Stimulated activated CD4-positive, alpha-beta T cell treated with anti-CD3 and anti-CD28 coated beads, Interleukin-1b, Interleukin-23, amount 100 ng/mL, for 24 hours (primary cell): ENCODE measurements at regions not wholly inside any gene's neighbourhood (a gene's known extent, or its start where the extent isn't known, plus 50 kb on each side); places are given as distances from the start of the nearest gene placed in this dataset.

ENCODE experiments used
- DNase-seq, 4 experiments: peaks; one replicate each; pipeline ENCODE4 v3.0.0-alpha.2; 2020; ENCODE audit warnings: low read depth in 4 of 4, low spot score in 1 of 4

GRCh38 chr15:91712286-91712685 lies 141.2 kb upstream of the SLCO3A1 start:
- no peak for DNase-seq

- no peak for DNase-seq
These were observed 137.0 kb upstream of the SLCO3A1 start for GRCh38 chr15:91716536-91716935.

- DNase-seq: no peak
These were observed 135.7 kb upstream of the SLCO3A1 start for GRCh38 chr15:91717811-91718210.

GRCh38 chr15:91723959-91724358 lies 129.5 kb upstream of the SLCO3A1 start:
- no peak for DNase-seq

GRCh38 chr15:91733661-91734060 lies 119.8 kb upstream of the SLCO3A1 start:
- DNase-seq: no peak

- DNase-seq: no peak
These were observed 116.2 kb upstream of the SLCO3A1 start for GRCh38 chr15:91737151-91737818.

- DNase-seq: no peak
These were observed 111.5 kb upstream of the SLCO3A1 start for GRCh38 chr15:91741986-91742385.

GRCh38 chr15:91751611-91752010 lies 101.9 kb upstream of the SLCO3A1 start:
- no peak for DNase-seq

- no peak for DNase-seq
These were observed 101.3 kb upstream of the SLCO3A1 start for GRCh38 chr15:91752081-91752785.

GRCh38 chr15:91759560-91759959 lies 93.9 kb upstream of the SLCO3A1 start:
- no peak for DNase-seq

- no peak for DNase-seq
These were observed 87.8 kb upstream of the SLCO3A1 start for GRCh38 chr15:91765660-91766059.

- no peak for DNase-seq
These were observed 84.0 kb upstream of the SLCO3A1 start for GRCh38 chr15:91769476-91769875.

- DNase-seq: no peak
These were observed 83.6 kb upstream of the SLCO3A1 start for GRCh38 chr15:91769894-91770293.

- no peak for DNase-seq
These were observed 77.4 kb upstream of the SLCO3A1 start for GRCh38 chr15:91776104-91776503.

GRCh38 chr15:91779960-91780359 lies 73.5 kb upstream of the SLCO3A1 start:
- no peak for DNase-seq

GRCh38 chr15:91780387-91780786 lies 73.1 kb upstream of the SLCO3A1 start:
- DNase-seq: no peak

- DNase-seq: no peak
These were observed 71.3 kb upstream of the SLCO3A1 start for GRCh38 chr15:91782221-91782620.

- no peak for DNase-seq
These were observed 70.5 kb upstream of the SLCO3A1 start for GRCh38 chr15:91783008-91783407.

- DNase-seq: no peak
These were observed 70.1 kb upstream of the SLCO3A1 start for GRCh38 chr15:91783451-91783850.

- DNase-seq: no peak
These were observed 68.4 kb upstream of the SLCO3A1 start for GRCh38 chr15:91784973-91785709.

- DNase-seq: no peak
These were observed 66.3 kb upstream of the SLCO3A1 start for GRCh38 chr15:91787198-91787597.

GRCh38 chr15:91789136-91789535 lies 64.4 kb upstream of the SLCO3A1 start:
- DNase-seq: no peak
